ENCODE measurements at regions not wholly inside any gene's neighbourhood (a gene's known extent, or its start where the extent isn't known, plus 50 kb on each side); places are given as distances from the start of the nearest gene placed in this dataset.

- Histone ChIP-seq H3K9me3 (no peaks in the 10 kb centered on the region), H3K4me1 (no peaks in the 10 kb centered on the region), H3K36me3 (ENCODE audit: insufficient read depth in 1 of 2, low read depth in 1 of 2) (no peaks in the 10 kb centered on the region), H3K27ac (no peak overlapping the region), H3K27me3 (ENCODE audit: insufficient read depth in 3 of 3, low read length in 2 of 3) (no peaks in the 10 kb centered on the region), H3K4me3 (no peak overlapping the region)
- DNase-seq: no peak
- intact Hi-C loops (cut with DNase I): no loop called here
- ATAC-seq: no peak
- WGBS, 3 donors: 47 to 52% (median 49%) methylated on average over 4 of the region's 4 CpGs
- no peak for TF ChIP-seq CTCF (IDR thresholded peaks at IDR 0.05)
Measured at GRCh38 chr5:121350181-121350930, 501.3 kb upstream of the FTMT start.

GRCh38 chr5:121366515-121366914 lies 485.2 kb upstream of the FTMT start:
- intact Hi-C loops (cut with DNase I): no loop called here
- no peak for DNase-seq
- Histone ChIP-seq H3K9me3 (no peaks in the 10 kb centered on the region), H3K36me3 (ENCODE audit: insufficient read depth in 1 of 2, low read depth in 1 of 2) (no peaks in the 10 kb centered on the region), H3K4me3 (no peak overlapping the region), H3K27ac (no peak overlapping the region), H3K4me1 (no peaks in the 10 kb centered on the region), H3K27me3 (ENCODE audit: insufficient read depth in 3 of 3, low read length in 2 of 3) (peaks cover 0 to 2% (median 0%) of the 10 kb centered on the region in 3 donors)
- WGBS, 3 donors: 46 to 54% (median 48%) methylated on average over 3 of the region's 3 CpGs
- no peak for ATAC-seq
- no peak for TF ChIP-seq CTCF (IDR thresholded peaks at IDR 0.05)

- Histone ChIP-seq H3K4me1 (no peaks in the 10 kb centered on the region), H3K36me3 (ENCODE audit: insufficient read depth in 1 of 2, low read depth in 1 of 2) (no peaks in the 10 kb centered on the region), H3K27me3 (ENCODE audit: insufficient read depth in 3 of 3, low read length in 2 of 3) (peaks cover 0 to 2% (median 0%) of the 10 kb centered on the region in 3 donors), H3K4me3 (no peak overlapping the region), H3K9me3 (no peaks in the 10 kb centered on the region), H3K27ac (no peak overlapping the region)
- 73 to 76% (median 73%) methylated on average over 3 of the region's 3 CpGs for WGBS, 3 donors
- no peak for TF ChIP-seq CTCF (IDR thresholded peaks at IDR 0.05)
- intact Hi-C loops (cut with DNase I): no loop called here
- no peak for ATAC-seq
- DNase-seq: no peak
Measured at GRCh38 chr5:121373371-121373770, 478.3 kb upstream of the FTMT start.

- TF ChIP-seq CTCF (IDR thresholded peaks at IDR 0.05): no peak
- ATAC-seq: no peak
- Histone ChIP-seq H3K27ac (no peak overlapping the region), H3K27me3 (ENCODE audit: insufficient read depth in 3 of 3, low read length in 2 of 3) (no peaks in the 10 kb centered on the region), H3K4me1 (no peaks in the 10 kb centered on the region), H3K36me3 (ENCODE audit: insufficient read depth in 1 of 2, low read depth in 1 of 2) (no peaks in the 10 kb centered on the region), H3K9me3 (no peaks in the 10 kb centered on the region), H3K4me3 (no peak overlapping the region)
- intact Hi-C loops (cut with DNase I): no loop called here
- 0 to 10% (median 3%) methylated on average over 1 of the region's 1 CpG for WGBS, 3 donors
- DNase-seq: no peak
Measured at GRCh38 chr5:121377461-121377860, 474.2 kb upstream of the FTMT start.

- Histone ChIP-seq H3K9me3 (no peaks in the 10 kb centered on the region), H3K36me3 (ENCODE audit: insufficient read depth in 1 of 2, low read depth in 1 of 2) (no peaks in the 10 kb centered on the region), H3K4me3 (no peak overlapping the region), H3K27ac (no peak overlapping the region), H3K4me1 (no peaks in the 10 kb centered on the region), H3K27me3 (ENCODE audit: insufficient read depth in 3 of 3, low read length in 2 of 3) (no peaks in the 10 kb centered on the region)
- intact Hi-C loops (cut with DNase I): no loop called here
- TF ChIP-seq CTCF (IDR thresholded peaks at IDR 0.05): no peak
- ATAC-seq (no peak), DNase-seq (no peak)
- 40 to 55% (median 46%) methylated on average over 3 of the region's 3 CpGs for WGBS, 3 donors
Measured at GRCh38 chr5:121378046-121378445, 473.6 kb upstream of the FTMT start.

Measured in psoas muscle (tissue), 7 donors.